ENCODE measurements at regions not wholly inside any gene's neighbourhood (a gene's known extent, or its start where the extent isn't known, plus 50 kb on each side); places are given as distances from the start of the nearest gene placed in this dataset.

DNA sequence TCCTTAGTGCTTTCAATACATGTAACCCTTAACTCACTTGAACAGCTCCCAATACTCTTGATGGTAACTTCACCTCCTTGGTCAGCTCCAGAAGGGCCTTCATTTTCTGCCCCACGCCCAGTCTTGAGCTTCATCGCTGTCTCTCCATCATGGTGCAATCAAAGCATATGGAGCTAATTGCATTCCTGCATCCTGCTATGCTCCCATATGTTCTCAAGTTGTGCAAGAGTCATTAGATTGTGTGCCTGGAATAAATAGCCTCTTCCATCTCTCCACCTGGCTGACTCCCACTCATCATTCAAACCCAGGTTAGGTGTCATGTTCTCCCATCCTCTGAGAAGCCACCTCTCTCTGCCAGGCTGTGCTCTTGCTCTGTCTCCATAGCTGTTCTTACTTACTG lies 364.5 kb upstream of the RGPD4 start:
- Histone ChIP-seq H2AFZ (ENCODE audit: low read length) (no peak overlapping the region), H4K20me1 (ENCODE audit: control insufficient read depth, insufficient read depth, insufficient read length) (no peaks in the 10 kb centered on the region), H4K91ac (ENCODE audit: insufficient read length, low read depth, low read length) (no peak overlapping the region), H3K79me1 (ENCODE audit: insufficient read depth, low read depth, low read length, poor library complexity, severe bottlenecking) (no peaks in the 10 kb centered on the region), H3K23me2 (ENCODE audit: insufficient read length, low read depth, low read length, poor library complexity, severe bottlenecking) (no peaks in the 10 kb centered on the region), H3K9me3 (ENCODE audit: control insufficient read depth, low read depth, low read length) (no peaks in the 10 kb centered on the region), H2BK5ac (ENCODE audit: insufficient read length, low read length) (no peak overlapping the region), H3T11ph (ENCODE audit: low read length) (no peak overlapping the region), H3K56ac (ENCODE audit: insufficient read length, low read depth, low read length) (no peak overlapping the region), H3K9ac (ENCODE audit: extremely low read depth, insufficient read length, low read length) (no peak overlapping the region), H3K4me2 (ENCODE audit: insufficient read depth, insufficient read length, low read length) (no peak overlapping the region), H3K18ac (ENCODE audit: insufficient read length, low read depth, low read length) (no peak overlapping the region), H4K5ac (ENCODE audit: insufficient read length, low read depth, low read length) (no peak overlapping the region), H3K4ac (ENCODE audit: low read depth, low read length) (no peak overlapping the region), H2BK120ac (ENCODE audit: low read depth, low read length, poor library complexity, severe bottlenecking) (no peak overlapping the region), H3K23ac (ENCODE audit: insufficient read length, low read depth, low read length) (no peak overlapping the region), H4K8ac (replicated peaks; ENCODE audit: insufficient read length, low read depth, low read length) (no peak overlapping the region), H2BK15ac (ENCODE audit: low read depth, low read length) (no peak overlapping the region), H3K14ac (ENCODE audit: insufficient read depth, low read length) (no peak overlapping the region), H2BK12ac (ENCODE audit: insufficient read length, low read depth, low read length) (no peak overlapping the region), H3K4me1 (ENCODE audit: insufficient read depth, low read length) (no peaks in the 10 kb centered on the region), H3K79me2 (ENCODE audit: insufficient read depth, low read length) (no peaks in the 10 kb centered on the region), H3K27me3 (ENCODE audit: insufficient read depth, low read length) (no peaks in the 10 kb centered on the region), H3K27ac (ENCODE audit: insufficient read length, low read depth, low read length) (no peak overlapping the region), H2BK20ac (ENCODE audit: low read depth, low read length, poor library complexity, severe bottlenecking) (no peak overlapping the region), H2AK5ac (ENCODE audit: insufficient read length, low read length) (no peak overlapping the region)
- Mint-ChIP-seq H3K27me3 (ENCODE audit: low read depth) (no peaks in the 10 kb centered on the region), H3K4me1 (peaks cover 3 to 5% of the 10 kb centered on the region in 2 experiments), H3K36me3 (ENCODE audit: insufficient read depth in 1 of 3, low read depth in 3 of 3) (no peaks in the 10 kb centered on the region), H3K9me3 (no peaks in the 10 kb centered on the region; a peak in 1 of 5 replicates), H3K4me3 (no peak overlapping the region), H3K27ac (no peak overlapping the region)
- DNase-seq = no peak
- TF ChIP-seq, protein P1, sequence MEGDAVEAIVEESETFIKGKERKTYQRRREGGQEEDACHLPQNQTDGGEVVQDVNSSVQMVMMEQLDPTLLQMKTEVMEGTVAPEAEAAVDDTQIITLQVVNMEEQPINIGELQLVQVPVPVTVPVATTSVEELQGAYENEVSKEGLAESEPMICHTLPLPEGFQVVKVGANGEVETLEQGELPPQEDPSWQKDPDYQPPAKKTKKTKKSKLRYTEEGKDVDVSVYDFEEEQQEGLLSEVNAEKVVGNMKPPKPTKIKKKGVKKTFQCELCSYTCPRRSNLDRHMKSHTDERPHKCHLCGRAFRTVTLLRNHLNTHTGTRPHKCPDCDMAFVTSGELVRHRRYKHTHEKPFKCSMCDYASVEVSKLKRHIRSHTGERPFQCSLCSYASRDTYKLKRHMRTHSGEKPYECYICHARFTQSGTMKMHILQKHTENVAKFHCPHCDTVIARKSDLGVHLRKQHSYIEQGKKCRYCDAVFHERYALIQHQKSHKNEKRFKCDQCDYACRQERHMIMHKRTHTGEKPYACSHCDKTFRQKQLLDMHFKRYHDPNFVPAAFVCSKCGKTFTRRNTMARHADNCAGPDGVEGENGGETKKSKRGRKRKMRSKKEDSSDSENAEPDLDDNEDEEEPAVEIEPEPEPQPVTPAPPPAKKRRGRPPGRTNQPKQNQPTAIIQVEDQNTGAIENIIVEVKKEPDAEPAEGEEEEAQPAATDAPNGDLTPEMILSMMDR (conservative IDR thresholded peaks at IDR 0.05) = no peak
- no CpG with 5 or more reads among the region's 2 CpGs for WGBS (ENCODE audit: extremely low coverage, insufficient read length, low lambda C conversion rate)

All from H9 (cell line).